ENCODE measurements at regions not wholly inside any gene's neighbourhood (a gene's known extent, or its start where the extent isn't known, plus 50 kb on each side); places are given as distances from the start of the nearest gene placed in this dataset.

- no peak overlapping the region for H3K4me3 Mint-ChIP-seq
- no peak overlapping the region for H3K9ac ChIP-seq (ENCODE audit: insufficient read depth, low read length, poor library complexity, severe bottlenecking)
- no peak overlapping the region for H3K27ac ChIP-seq (ENCODE audit: low read depth in 1 of 2, low read length in 2 of 2)
- H3K4me2 ChIP-seq (replicated peaks; ENCODE audit: extremely low read depth, low read length, poor library complexity, severe bottlenecking) = no peak overlapping the region
- H2AFZ ChIP-seq (ENCODE audit: insufficient read depth, low read depth, low read length, poor library complexity, severe bottlenecking) = no peak overlapping the region
- peaks cover 0 to 8% (median 3%) of the 10 kb centered on the region in 3 donors for H3K27me3 Mint-ChIP-seq (ENCODE audit: low read depth in 3 of 3)
- DNase-seq = no peak
- H3K27ac Mint-ChIP-seq = no peak overlapping the region
- no peaks in the 10 kb centered on the region for H3K36me3 Mint-ChIP-seq
- WGBS (ENCODE audit: insufficient coverage) = 98% methylated on average over 6 of the region's 7 CpGs
- H3K9me3 Mint-ChIP-seq = peaks cover 0 to 3% (median 0%) of the 10 kb centered on the region in 7 donors
- no peaks in the 10 kb centered on the region for H3K9me3 ChIP-seq (replicated peaks in 1 of 2; ENCODE audit: control insufficient read depth in 1 of 2, insufficient read depth in 1 of 2, low read length in 2 of 2)
- no peaks in the 10 kb centered on the region for H3K79me2 ChIP-seq (ENCODE audit: insufficient read depth, low read length)
- H3K36me3 ChIP-seq (replicated peaks in 1 of 2; ENCODE audit: control insufficient read depth in 1 of 2, insufficient read depth in 2 of 2, low read length in 2 of 2) = no peaks in the 10 kb centered on the region
- H3K4me1 ChIP-seq (ENCODE audit: control insufficient read depth in 1 of 2, insufficient read depth in 2 of 2, low read length in 2 of 2) = no peaks in the 10 kb centered on the region
- TF ChIP-seq, protein P1, sequence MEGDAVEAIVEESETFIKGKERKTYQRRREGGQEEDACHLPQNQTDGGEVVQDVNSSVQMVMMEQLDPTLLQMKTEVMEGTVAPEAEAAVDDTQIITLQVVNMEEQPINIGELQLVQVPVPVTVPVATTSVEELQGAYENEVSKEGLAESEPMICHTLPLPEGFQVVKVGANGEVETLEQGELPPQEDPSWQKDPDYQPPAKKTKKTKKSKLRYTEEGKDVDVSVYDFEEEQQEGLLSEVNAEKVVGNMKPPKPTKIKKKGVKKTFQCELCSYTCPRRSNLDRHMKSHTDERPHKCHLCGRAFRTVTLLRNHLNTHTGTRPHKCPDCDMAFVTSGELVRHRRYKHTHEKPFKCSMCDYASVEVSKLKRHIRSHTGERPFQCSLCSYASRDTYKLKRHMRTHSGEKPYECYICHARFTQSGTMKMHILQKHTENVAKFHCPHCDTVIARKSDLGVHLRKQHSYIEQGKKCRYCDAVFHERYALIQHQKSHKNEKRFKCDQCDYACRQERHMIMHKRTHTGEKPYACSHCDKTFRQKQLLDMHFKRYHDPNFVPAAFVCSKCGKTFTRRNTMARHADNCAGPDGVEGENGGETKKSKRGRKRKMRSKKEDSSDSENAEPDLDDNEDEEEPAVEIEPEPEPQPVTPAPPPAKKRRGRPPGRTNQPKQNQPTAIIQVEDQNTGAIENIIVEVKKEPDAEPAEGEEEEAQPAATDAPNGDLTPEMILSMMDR (IDR thresholded peaks at IDR 0.05) = no peak
- peaks cover under 1% of the 10 kb centered on the region for H3K4me1 Mint-ChIP-seq
- no peak overlapping the region for H3K4me3 ChIP-seq (replicated peaks in 1 of 3; ENCODE audit: low read depth in 2 of 3, low read length in 3 of 3)
- no peaks in the 10 kb centered on the region for H4K20me1 ChIP-seq (ENCODE audit: insufficient read depth, low read length)
- intact Hi-C loops (cut with micrococcal nuclease) = no loop called here
- no peaks in the 10 kb centered on the region for H3K27me3 ChIP-seq (ENCODE audit: control insufficient read depth in 2 of 2, insufficient read depth in 2 of 2, low read length in 2 of 2)
Measured at GRCh38 chr5:10868956-10869355, 107.9 kb upstream of the DAP start.

GRCh38 chr5:10867389-10868303 lies 106.6 kb upstream of the DAP start:
- no peak overlapping the region for H2AFZ ChIP-seq (ENCODE audit: insufficient read depth, low read depth, low read length, poor library complexity, severe bottlenecking)
- no peaks in the 10 kb centered on the region for H4K20me1 ChIP-seq (ENCODE audit: insufficient read depth, low read length)
- TF ChIP-seq, protein P1 (IDR thresholded peaks at IDR 0.05) = no peak
- H3K9ac ChIP-seq (ENCODE audit: insufficient read depth, low read length, poor library complexity, severe bottlenecking) = no peak overlapping the region
- no peak overlapping the region for H3K4me3 Mint-ChIP-seq
- intact Hi-C loops (cut with micrococcal nuclease) = no loop called here
- no peaks in the 10 kb centered on the region for H3K36me3 ChIP-seq (replicated peaks in 1 of 2; ENCODE audit: control insufficient read depth in 1 of 2, insufficient read depth in 2 of 2, low read length in 2 of 2)
- H3K4me3 ChIP-seq (replicated peaks in 1 of 3; ENCODE audit: low read depth in 2 of 3, low read length in 3 of 3) = no peak overlapping the region
- H3K27ac ChIP-seq (ENCODE audit: low read depth in 1 of 2, low read length in 2 of 2) = no peak overlapping the region
- no peaks in the 10 kb centered on the region for H3K79me2 ChIP-seq (ENCODE audit: insufficient read depth, low read length)
- H3K36me3 Mint-ChIP-seq = no peaks in the 10 kb centered on the region
- H3K27me3 ChIP-seq (ENCODE audit: control insufficient read depth in 2 of 2, insufficient read depth in 2 of 2, low read length in 2 of 2) = no peaks in the 10 kb centered on the region
- peaks cover 0 to 3% (median 0%) of the 10 kb centered on the region in 7 donors for H3K9me3 Mint-ChIP-seq
- DNase-seq = no peak
- H3K4me1 ChIP-seq (ENCODE audit: control insufficient read depth in 1 of 2, insufficient read depth in 2 of 2, low read length in 2 of 2) = no peaks in the 10 kb centered on the region
- peaks cover 0 to 8% (median 3%) of the 10 kb centered on the region in 3 donors for H3K27me3 Mint-ChIP-seq (ENCODE audit: low read depth in 3 of 3)
- H3K9me3 ChIP-seq (replicated peaks in 1 of 2; ENCODE audit: control insufficient read depth in 1 of 2, insufficient read depth in 1 of 2, low read length in 2 of 2) = no peaks in the 10 kb centered on the region
- H3K4me1 Mint-ChIP-seq = peaks cover 4% of the 10 kb centered on the region
- no peak overlapping the region for H3K4me2 ChIP-seq (replicated peaks; ENCODE audit: extremely low read depth, low read length, poor library complexity, severe bottlenecking)
- WGBS (ENCODE audit: insufficient coverage) = 92% methylated on average over 9 of the region's 13 CpGs
- no peak overlapping the region for H3K27ac Mint-ChIP-seq

Measured in CD14-positive monocyte (primary cell).